ENCODE measurements at regions not wholly inside any gene's neighbourhood (a gene's known extent, or its start where the extent isn't known, plus 50 kb on each side); places are given as distances from the start of the nearest gene placed in this dataset.

DNA sequence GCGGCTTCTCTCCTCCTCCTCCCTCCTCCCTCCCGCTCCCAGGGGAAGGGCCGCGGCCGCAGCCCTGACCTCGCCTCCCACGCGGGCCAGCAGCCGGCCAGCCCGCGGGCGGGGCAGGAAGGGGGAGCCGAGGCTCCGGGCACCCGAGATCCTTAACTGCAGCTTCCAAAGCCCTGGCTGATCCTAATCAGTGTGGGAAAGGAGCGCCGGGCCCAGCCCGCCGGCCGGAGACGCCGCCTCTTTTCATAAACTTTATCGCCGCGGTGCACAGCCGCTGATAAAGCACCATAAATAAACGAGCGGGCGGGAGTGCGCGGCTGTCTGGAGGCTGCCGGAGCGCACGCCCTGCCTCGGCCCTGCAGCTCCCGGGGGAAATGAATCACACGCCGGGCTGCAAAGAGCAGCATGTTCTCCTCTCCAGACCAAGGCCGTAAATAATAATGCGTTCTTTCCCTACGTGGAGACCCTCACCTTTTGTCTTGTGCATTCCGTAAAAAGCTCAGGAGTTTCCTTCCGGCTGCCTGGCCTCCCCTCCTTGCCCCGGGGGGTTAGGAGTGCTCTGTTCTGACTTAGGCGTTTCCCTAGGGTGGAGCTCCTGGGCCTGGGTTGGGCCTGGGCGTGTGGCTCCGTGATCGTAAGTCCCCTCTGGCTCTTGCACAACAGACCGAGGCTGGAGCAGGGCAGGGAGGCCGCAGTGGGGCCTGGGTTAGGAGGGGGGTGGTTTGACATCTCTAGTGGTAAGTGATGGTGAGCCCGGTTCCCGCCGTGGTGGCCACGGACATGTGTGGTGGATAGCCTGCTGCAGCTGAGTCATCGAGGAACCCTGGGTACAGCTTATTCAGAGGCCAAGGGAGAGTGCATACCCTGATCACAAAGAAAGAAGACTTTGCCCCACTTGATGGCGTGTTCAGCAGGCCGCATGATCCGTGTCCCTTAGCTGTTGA, 132.6 kb upstream of the HES1 start:
- Histone ChIP-seq H4K20me1 (ENCODE audit: insufficient read depth) (no peaks in the 10 kb centered on the region), H3K4me2 (ENCODE audit: low read length) (peak overlapping the region; percentile 86), H3K36me3 (ENCODE audit: control insufficient read depth in 1 of 2, insufficient read depth in 2 of 2, low read length in 2 of 2) (no peaks in the 10 kb centered on the region), H3K9me2 (ENCODE audit: insufficient read depth) (no peaks in the 10 kb centered on the region), H3K9ac (ENCODE audit: low read length) (peak overlapping the region; percentile 62), H3K9me3 (ENCODE audit: control insufficient read depth in 1 of 2, insufficient read depth in 1 of 2, low read depth in 1 of 2, low read length in 2 of 2) (no peaks in the 10 kb centered on the region), H3K27ac (ENCODE audit: low read depth, low read length) (peak overlapping the region; percentile 50), H2AFZ (ENCODE audit: low read depth, low read length, poor library complexity, severe bottlenecking) (peak overlapping the region; percentile 77), H3K79me2 (ENCODE audit: insufficient read depth, low read length) (no peaks in the 10 kb centered on the region), H3K4me3 (replicated peaks in 1 of 2; ENCODE audit: low read depth in 1 of 2, low read length in 2 of 2) (peak overlapping the region; percentile 42 to 60), H3K4me1 (ENCODE audit: control insufficient read depth in 1 of 2, insufficient read depth in 2 of 2, low read length in 2 of 2) (peaks cover 20 to 39% of the 10 kb centered on the region in 2 experiments), H3K27me3 (ENCODE audit: insufficient read depth, low read length) (no peaks in the 10 kb centered on the region; the same call in 1 of the 2 replicates)
- DNase-seq (ENCODE audit: low read depth, low spot score) (peak; percentile 71), ATAC-seq (peak; percentile 87)
- ChIA-PET RAD21 (ENCODE audit: low non-redundant PET in 1 of 2, low total read pairs in 2 of 2, uncharacterized antibody in 2 of 2, unreplicated experiment in 2 of 2) (interaction anchor here (0.9 to 1.6 kb wide), 6 partner anchors 132 to 313 kb away, joined by 3 to 5 read pairs (median 4); partner anchors contain the start of gene HES1 (in 1 of the 2)), CTCF (interaction anchor here (1.2 kb wide), 1 partner anchor 312 kb away, joined by 3 read pairs; no protein-coding TSS in a partner anchor), POLR2A (interaction anchor here (1.3 to 1.6 kb wide), 3 partner anchors 13 to 320 kb away, joined by 4 to 7 read pairs (median 7); partner anchors contain the start of gene HES1)
- BruUV-seq (replicated peaks): no TSS peak
- intact Hi-C loops (cut with micrococcal nuclease): loop anchor here (2.0 to 5.0 kb wide), 4 partner anchors 131 to 314 kb away; partner anchors contain the start of gene HES1
- TF ChIP-seq YY1 (IDR thresholded peaks at IDR 0.05; ENCODE audit: extremely low read depth, insufficient replicate concordance, low read depth, low read length) (peak; percentile 5), SP1 (IDR thresholded peaks at IDR 0.05; ENCODE audit: low read depth) (peak; percentile 59), EGR1 (IDR thresholded peaks at IDR 0.05; ENCODE audit: low read depth) (peak; percentile 98), RAD21 (IDR thresholded peaks at IDR 0.05; ENCODE audit: low read depth) (peak; percentile 29; the same call in 1 of the 2 replicates), JUND (IDR thresholded peaks at IDR 0.05) (peak; percentile 30), SRF (IDR thresholded peaks at IDR 0.05; ENCODE audit: low read depth) (no peak), CEBPB (IDR thresholded peaks at IDR 0.05; ENCODE audit: low read depth) (peak; percentile 94), ZNF274 (IDR thresholded peaks at IDR 0.05; ENCODE audit: low read depth, low read length) (no peak), ELF1 (IDR thresholded peaks at IDR 0.05; ENCODE audit: borderline replicate concordance, low read depth) (no peak), FOSL1 (IDR thresholded peaks at IDR 0.05; ENCODE audit: low read depth) (no peak; the same call in 1 of the 2 replicates), EZH2phosphoT487 (IDR thresholded peaks at IDR 0.05; ENCODE audit: borderline replicate concordance) (no peak), TCF7L2 (IDR thresholded peaks at IDR 0.05; ENCODE audit: borderline replicate concordance, extremely low read depth, insufficient read depth, insufficient read length) (no peak), EZH2 (IDR thresholded peaks at IDR 0.05) (no peak), ZFX (IDR thresholded peaks at IDR 0.05) (peak; percentile 80)
- TF ChIP-seq, protein P1, sequence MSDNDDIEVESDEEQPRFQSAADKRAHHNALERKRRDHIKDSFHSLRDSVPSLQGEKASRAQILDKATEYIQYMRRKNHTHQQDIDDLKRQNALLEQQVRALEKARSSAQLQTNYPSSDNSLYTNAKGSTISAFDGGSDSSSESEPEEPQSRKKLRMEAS (IDR thresholded peaks at IDR 0.05): peak; percentile 77; the same call in 1 of the 2 replicates
- TF ChIP-seq, protein P2, sequence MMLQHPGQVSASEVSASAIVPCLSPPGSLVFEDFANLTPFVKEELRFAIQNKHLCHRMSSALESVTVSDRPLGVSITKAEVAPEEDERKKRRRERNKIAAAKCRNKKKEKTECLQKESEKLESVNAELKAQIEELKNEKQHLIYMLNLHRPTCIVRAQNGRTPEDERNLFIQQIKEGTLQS (IDR thresholded peaks at IDR 0.05): no peak
- TF ChIP-seq, protein P3, sequence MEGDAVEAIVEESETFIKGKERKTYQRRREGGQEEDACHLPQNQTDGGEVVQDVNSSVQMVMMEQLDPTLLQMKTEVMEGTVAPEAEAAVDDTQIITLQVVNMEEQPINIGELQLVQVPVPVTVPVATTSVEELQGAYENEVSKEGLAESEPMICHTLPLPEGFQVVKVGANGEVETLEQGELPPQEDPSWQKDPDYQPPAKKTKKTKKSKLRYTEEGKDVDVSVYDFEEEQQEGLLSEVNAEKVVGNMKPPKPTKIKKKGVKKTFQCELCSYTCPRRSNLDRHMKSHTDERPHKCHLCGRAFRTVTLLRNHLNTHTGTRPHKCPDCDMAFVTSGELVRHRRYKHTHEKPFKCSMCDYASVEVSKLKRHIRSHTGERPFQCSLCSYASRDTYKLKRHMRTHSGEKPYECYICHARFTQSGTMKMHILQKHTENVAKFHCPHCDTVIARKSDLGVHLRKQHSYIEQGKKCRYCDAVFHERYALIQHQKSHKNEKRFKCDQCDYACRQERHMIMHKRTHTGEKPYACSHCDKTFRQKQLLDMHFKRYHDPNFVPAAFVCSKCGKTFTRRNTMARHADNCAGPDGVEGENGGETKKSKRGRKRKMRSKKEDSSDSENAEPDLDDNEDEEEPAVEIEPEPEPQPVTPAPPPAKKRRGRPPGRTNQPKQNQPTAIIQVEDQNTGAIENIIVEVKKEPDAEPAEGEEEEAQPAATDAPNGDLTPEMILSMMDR (IDR thresholded peaks at IDR 0.05 in 2 of 3, conservative IDR thresholded peaks at IDR 0.05 in 1 of 3; ENCODE audit: borderline replicate concordance in 1 of 3, insufficient read depth in 1 of 3, low read depth in 2 of 3, low read length in 2 of 3): no peak
- TF ChIP-seq, protein P4, sequence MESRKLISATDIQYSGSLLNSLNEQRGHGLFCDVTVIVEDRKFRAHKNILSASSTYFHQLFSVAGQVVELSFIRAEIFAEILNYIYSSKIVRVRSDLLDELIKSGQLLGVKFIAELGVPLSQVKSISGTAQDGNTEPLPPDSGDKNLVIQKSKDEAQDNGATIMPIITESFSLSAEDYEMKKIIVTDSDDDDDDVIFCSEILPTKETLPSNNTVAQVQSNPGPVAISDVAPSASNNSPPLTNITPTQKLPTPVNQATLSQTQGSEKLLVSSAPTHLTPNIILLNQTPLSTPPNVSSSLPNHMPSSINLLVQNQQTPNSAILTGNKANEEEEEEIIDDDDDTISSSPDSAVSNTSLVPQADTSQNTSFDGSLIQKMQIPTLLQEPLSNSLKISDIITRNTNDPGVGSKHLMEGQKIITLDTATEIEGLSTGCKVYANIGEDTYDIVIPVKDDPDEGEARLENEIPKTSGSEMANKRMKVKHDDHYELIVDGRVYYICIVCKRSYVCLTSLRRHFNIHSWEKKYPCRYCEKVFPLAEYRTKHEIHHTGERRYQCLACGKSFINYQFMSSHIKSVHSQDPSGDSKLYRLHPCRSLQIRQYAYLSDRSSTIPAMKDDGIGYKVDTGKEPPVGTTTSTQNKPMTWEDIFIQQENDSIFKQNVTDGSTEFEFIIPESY (IDR thresholded peaks at IDR 0.05; ENCODE audit: extremely low read depth, insufficient replicate concordance, low read length): no peak
